Ishikawa (cell line): ENCODE measurements at regions not wholly inside any gene's neighbourhood (a gene's known extent, or its start where the extent isn't known, plus 50 kb on each side); places are given as distances from the start of the nearest gene placed in this dataset.

Experiments used
- CEBPB ChIP-seq: IDR thresholded peaks from 2 replicates; pipeline ENCODE4 v1.6.1; 2012
- CREB1 ChIP-seq: IDR thresholded peaks from 2 replicates; pipeline ENCODE4 v1.6.1; 2012; ENCODE audit warnings: low read depth
- EGR1 ChIP-seq: IDR thresholded peaks from 2 replicates; pipeline ENCODE4 v1.6.1; 2012
- FOXM1 ChIP-seq: IDR thresholded peaks from 2 replicates; pipeline ENCODE4 v1.6.1; 2012; ENCODE audit warnings: low read depth, borderline replicate concordance
- MAX ChIP-seq: IDR thresholded peaks from 2 replicates; pipeline ENCODE4 v1.6.1; 2012
- NFIC ChIP-seq: IDR thresholded peaks from 2 replicates; pipeline ENCODE4 v1.6.1; 2012
- RAD21 ChIP-seq: IDR thresholded peaks from 2 replicates; pipeline ENCODE4 v1.6.1; 2012; ENCODE audit warnings: low read depth
- TAF1 ChIP-seq: IDR thresholded peaks from 2 replicates; pipeline ENCODE4 v1.6.1; 2012; ENCODE audit warnings: low read depth, mild to moderate bottlenecking
- TCF12 ChIP-seq: IDR thresholded peaks from 2 replicates; pipeline ENCODE4 v1.6.1; 2012; ENCODE audit warnings: low read depth
- USF1 ChIP-seq: IDR thresholded peaks from 2 replicates; pipeline ENCODE4 v1.6.1; 2012
- YY1 ChIP-seq: IDR thresholded peaks from 2 replicates; pipeline ENCODE4 v1.6.1; 2012; ENCODE audit warnings: low read depth

GRCh38 chr16:73717266-73717974, 579.2 kb upstream of the PSMD7 start:
- no peak for TF ChIP-seq MAX
- no peak for TF ChIP-seq RAD21
- no peak for TF ChIP-seq TAF1
- TF ChIP-seq YY1: no peak
- TF ChIP-seq FOXM1: no peak
- no peak for TF ChIP-seq NFIC
- no peak for TF ChIP-seq CREB1
- no peak for TF ChIP-seq TCF12
- TF ChIP-seq USF1: no peak
- TF ChIP-seq CEBPB: no peak
- no peak for TF ChIP-seq EGR1
